GM18498 (cell line): ENCODE measurements at regions not wholly inside any gene's neighbourhood (a gene's known extent, or its start where the extent isn't known, plus 50 kb on each side); places are given as distances from the start of the nearest gene placed in this dataset.
"Not testable (repeated sequence)": the region's sequence is repeated elsewhere in the genome, so short reads cannot be mapped to it uniquely, and the experiment has no call there.

ENCODE experiments used
- ATAC-seq: cut with Tn5 transposase; IDR thresholded peaks from one replicate; pipeline ENCODE4 v1.9.1; 2021; ENCODE audit warnings: mild to moderate bottlenecking, moderate library complexity; ENCODE audit not compliant: unreplicated experiment

DNA sequence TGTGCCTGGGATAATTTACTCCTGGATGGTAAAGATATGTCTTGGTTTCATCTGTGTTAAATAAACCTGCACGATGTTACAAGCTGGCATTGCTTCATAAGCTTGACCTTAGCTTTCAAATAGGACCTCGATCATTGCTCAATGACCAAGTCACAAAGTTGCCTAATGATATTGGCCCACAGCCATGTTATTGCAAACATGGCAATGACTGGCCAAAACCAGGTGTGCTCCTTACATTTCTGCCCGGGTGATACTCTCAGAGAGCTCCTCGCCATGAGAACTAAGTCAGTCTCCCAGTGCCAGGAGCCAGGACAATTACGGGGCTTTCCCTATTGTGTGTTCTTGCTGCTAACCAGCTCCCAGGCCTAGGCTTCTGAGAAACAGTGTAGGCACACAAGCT, 72.5 kb upstream of the CYP1B1 start:
- ATAC-seq = no peak

DNA sequence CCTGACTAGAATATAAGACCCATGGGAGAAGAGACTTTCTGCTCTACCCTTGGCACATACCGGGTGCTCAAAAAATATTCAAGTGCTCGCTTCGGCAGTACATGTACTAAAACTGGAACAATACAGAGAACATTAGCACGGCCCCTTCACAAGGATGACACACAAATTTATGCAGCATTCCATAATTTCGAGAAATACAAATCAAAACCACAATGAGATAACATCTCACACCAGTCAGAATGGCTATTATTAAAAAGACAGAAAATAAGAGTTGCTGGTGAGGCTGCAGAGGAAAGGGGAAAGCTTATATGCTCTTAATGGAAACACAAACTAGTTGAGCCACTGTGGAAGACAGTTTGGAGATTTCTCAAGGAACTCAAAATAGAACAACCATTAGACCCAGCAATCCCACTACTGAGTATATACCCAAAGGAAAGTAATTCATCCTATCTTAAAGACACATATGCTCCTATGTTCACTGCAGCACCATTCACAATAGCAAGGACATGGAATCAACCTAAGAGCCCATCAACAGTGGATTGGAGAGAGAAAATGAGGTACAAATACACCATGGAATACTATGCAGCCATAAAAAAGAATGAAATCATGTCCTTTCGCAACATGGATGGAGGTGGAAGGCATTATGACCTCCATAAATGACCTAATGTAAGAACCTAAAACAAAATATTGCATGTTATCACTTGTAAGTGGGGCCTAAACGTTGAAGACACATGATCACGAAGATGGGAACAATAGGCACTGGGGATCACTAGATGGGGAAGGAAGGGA, 71.6 kb upstream of the CYP1B1 start:
- no peak for ATAC-seq

GRCh38 chr2:38146907-38147307, 71.0 kb upstream of the CYP1B1 start:
- ATAC-seq = peak; percentile 85

GRCh38 chr2:38146275-38146906, 70.4 kb upstream of the CYP1B1 start:
- ATAC-seq = peak; percentile 78

GRCh38 chr2:38145236-38145635, 69.3 kb upstream of the CYP1B1 start:
- no peak for ATAC-seq

DNA sequence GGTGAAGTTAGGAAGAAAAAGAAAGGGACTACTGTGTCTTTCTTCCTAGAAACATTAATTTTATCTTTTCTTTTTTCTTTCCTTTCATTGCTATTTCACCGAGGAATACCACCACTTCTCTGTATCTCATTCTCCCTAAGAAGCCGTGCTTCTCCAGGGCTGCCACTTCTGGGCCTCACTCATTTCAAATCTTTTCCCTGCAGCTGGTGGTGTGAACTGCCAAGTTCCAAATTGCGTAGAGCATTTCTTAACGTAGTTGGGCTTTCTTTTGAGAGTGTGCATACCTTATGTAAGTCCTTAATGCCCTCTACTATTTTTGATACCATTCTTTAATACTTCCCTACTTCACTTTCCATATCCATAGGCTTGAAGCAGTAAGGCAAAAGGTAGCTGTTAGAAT, 66.7 kb upstream of the CYP1B1 start:
- ATAC-seq = no peak

GRCh38 chr2:38141501-38141900, 65.5 kb upstream of the CYP1B1 start:
- ATAC-seq = no peak

GRCh38 chr2:38138996-38139395, 63.0 kb upstream of the CYP1B1 start:
- no peak for ATAC-seq

- ATAC-seq = no peak
Measured at GRCh38 chr2:38138419-38138818, 62.5 kb upstream of the CYP1B1 start.

GRCh38 chr2:38137958-38138357, 62.0 kb upstream of the CYP1B1 start:
- ATAC-seq = not testable (repeated sequence)

GRCh38 chr2:38131676-38132075, 55.7 kb upstream of the CYP1B1 start:
- ATAC-seq = no peak

DNA sequence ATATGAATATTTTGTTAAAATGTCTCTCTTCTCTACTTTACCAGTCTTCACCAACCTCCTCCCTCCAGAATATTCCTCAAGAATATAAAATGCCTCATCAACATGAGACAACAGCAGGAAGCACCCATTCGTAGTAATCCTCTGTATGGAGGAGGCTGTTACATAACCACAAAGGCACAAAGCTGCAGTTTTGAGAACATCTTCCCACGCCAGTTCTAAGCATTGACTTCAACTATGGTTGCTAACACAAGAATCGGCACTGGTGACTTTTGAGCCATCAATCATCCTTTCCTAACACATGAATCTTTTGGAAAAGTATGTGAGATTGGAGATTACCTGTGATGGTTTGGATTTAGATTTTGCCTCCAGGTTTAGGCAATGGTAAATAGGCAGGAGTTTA, 54.9 kb upstream of the CYP1B1 start:
- no peak for ATAC-seq

DNA sequence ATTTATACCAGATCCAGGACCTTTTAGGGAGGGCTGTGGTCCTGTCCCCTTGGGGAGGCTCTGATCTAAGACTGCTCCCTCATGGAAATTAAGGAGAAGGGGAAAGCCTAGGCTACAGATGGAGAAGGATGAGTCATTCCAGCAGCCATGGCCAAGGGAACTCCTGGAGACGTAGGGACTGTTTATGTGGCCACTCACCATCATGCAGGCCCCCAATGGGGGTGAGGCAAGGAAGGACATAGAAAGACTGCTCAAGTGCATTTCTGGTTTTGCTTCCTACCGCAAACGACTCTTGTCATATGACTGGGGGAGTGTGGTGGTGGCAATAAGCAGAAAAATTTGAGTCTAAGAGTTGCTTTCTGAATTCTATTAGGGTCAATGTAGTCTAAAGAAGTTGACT, 54.0 kb upstream of the CYP1B1 start:
- ATAC-seq = no peak

- ATAC-seq = no peak
Measured at GRCh38 chr2:38129481-38129880, 53.5 kb upstream of the CYP1B1 start.

GRCh38 chr2:38128653-38129052, 52.7 kb upstream of the CYP1B1 start:
- ATAC-seq = no peak

- ATAC-seq = no peak
Measured at GRCh38 chr2:38127277-38127676, 51.3 kb upstream of the CYP1B1 start.

- no peak for ATAC-seq
Measured at GRCh38 chr2:38125842-38126241, 49.9 kb upstream of the CYP1B1 start.
